ENCODE measurements at regions not wholly inside any gene's neighbourhood (a gene's known extent, or its start where the extent isn't known, plus 50 kb on each side); places are given as distances from the start of the nearest gene placed in this dataset.

DNA sequence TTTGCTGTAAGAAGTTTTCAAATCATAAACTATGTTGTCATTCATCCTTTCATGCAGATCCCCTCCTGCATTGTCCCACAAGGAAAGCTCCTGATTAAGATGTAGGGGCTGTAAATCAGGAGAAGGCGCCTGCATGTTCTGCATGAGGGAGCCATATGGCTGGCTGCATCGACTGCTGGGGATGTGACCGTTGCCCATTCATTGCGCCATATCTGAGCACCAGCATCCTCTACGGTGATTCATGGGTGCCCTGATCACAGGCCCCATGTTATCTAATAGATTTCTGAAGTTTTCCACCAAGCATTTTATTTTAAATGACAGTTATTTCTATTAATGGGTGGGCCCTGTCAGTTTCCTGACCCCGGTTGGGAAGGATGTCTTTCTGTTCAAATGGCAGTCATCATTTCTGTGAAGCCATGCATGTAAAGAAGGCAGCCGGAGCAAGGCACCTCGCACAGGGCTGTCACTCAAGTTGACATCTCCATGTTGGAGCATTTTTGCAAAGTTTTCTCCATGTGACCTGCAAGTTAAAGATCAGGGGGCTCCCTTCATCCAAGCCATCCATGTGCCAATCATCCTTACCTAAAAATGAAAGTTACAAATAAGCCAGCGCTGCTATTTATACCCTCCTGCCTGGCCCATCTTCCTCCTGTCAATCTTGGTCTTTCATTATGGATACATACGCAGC lies 128.8 kb downstream of the TEX36 start:
- WGBS (ENCODE audit: insufficient coverage) = 96% methylated on average over 5 of the region's 10 CpGs
- no peak overlapping the region for H3K27ac ChIP-seq (ENCODE audit: low read length in 2 of 2)
- POLR2A ChIA-PET = no interaction called here
- H3K9ac ChIP-seq (ENCODE audit: low read length) = no peak overlapping the region
- H3K79me2 ChIP-seq (ENCODE audit: control insufficient read depth, insufficient read depth, low read length) = no peaks in the 10 kb centered on the region
- no peak for DNase-seq
- H3K9me3 Mint-ChIP-seq (ENCODE audit: insufficient read depth) = peaks cover 6% of the 10 kb centered on the region
- TF ChIP-seq, protein P1, sequence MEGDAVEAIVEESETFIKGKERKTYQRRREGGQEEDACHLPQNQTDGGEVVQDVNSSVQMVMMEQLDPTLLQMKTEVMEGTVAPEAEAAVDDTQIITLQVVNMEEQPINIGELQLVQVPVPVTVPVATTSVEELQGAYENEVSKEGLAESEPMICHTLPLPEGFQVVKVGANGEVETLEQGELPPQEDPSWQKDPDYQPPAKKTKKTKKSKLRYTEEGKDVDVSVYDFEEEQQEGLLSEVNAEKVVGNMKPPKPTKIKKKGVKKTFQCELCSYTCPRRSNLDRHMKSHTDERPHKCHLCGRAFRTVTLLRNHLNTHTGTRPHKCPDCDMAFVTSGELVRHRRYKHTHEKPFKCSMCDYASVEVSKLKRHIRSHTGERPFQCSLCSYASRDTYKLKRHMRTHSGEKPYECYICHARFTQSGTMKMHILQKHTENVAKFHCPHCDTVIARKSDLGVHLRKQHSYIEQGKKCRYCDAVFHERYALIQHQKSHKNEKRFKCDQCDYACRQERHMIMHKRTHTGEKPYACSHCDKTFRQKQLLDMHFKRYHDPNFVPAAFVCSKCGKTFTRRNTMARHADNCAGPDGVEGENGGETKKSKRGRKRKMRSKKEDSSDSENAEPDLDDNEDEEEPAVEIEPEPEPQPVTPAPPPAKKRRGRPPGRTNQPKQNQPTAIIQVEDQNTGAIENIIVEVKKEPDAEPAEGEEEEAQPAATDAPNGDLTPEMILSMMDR (IDR thresholded peaks at IDR 0.05) = no peak
- no peak for TF ChIP-seq EZH2 (IDR thresholded peaks at IDR 0.05; ENCODE audit: borderline replicate concordance, insufficient read depth, low read depth, low read length, poor library complexity, severe bottlenecking)
- H3K27ac Mint-ChIP-seq = no peak overlapping the region
- H3K4me2 ChIP-seq (replicated peaks; ENCODE audit: low read depth, low read length, poor library complexity, severe bottlenecking) = no peak overlapping the region
- H3K36me3 ChIP-seq (replicated peaks in 1 of 2; ENCODE audit: control extremely low read depth in 1 of 2, control insufficient read depth in 1 of 2, extremely low read depth in 1 of 2, insufficient read depth in 2 of 2, low read length in 1 of 2) = no peaks in the 10 kb centered on the region
- no peaks in the 10 kb centered on the region for H3K4me1 Mint-ChIP-seq
- H3K4me1 ChIP-seq (ENCODE audit: control insufficient read depth in 2 of 2, insufficient read depth in 2 of 2, low read length in 2 of 2) = no peaks in the 10 kb centered on the region
- H3K4me3 Mint-ChIP-seq = no peak overlapping the region
- intact Hi-C loops (cut with micrococcal nuclease) = no loop called here
- no peaks in the 10 kb centered on the region for H4K20me1 ChIP-seq (ENCODE audit: control insufficient read depth, insufficient read depth, low read length, poor library complexity, severe bottlenecking)
- H3K9me3 ChIP-seq (ENCODE audit: control extremely low read depth in 1 of 3, control insufficient read depth in 2 of 3, insufficient read depth in 1 of 3, low read length in 2 of 3) = peaks cover 0 to 10% (median 0%) of the 10 kb centered on the region in 3 donors
- peaks cover 23% of the 10 kb centered on the region for H3K27me3 Mint-ChIP-seq
- H2AFZ ChIP-seq (ENCODE audit: insufficient read depth, low read depth, low read length, poor library complexity, severe bottlenecking) = no peak overlapping the region
- ATAC-seq (ENCODE audit: low read depth) = no peak
- CTCF ChIA-PET = no interaction called here
- no peak overlapping the region for H3K4me3 ChIP-seq (ENCODE audit: control extremely low read depth in 1 of 5, extremely low read depth in 1 of 5, insufficient read depth in 1 of 5, low read depth in 2 of 5, low read length in 4 of 5)
- no peaks in the 10 kb centered on the region for H3K27me3 ChIP-seq (replicated peaks in 1 of 4; ENCODE audit: control extremely low read depth in 1 of 4, control insufficient read depth in 3 of 4, insufficient read depth in 4 of 4, low read length in 3 of 4)

DNA sequence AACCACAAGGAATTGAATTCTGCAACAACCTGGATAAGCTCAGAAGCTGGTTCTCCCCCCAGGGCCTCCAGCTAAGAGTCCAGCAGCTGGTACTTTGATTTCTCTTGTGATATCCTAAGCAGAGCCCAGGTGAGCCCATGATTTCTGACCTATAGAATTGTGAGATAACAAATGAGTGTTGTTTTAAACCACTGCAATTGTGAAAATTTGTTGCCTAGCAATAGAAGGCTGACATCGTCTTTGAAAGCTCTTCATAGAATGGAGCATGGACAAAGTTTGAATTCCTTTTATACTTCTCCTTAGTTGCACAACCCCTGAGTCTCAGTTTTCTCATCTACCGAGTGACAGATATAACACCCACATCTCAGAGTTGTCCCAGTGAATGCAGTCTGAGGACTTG lies 129.9 kb downstream of the TEX36 start:
- no peak overlapping the region for H3K9ac ChIP-seq (ENCODE audit: low read length)
- H3K79me2 ChIP-seq (ENCODE audit: control insufficient read depth, insufficient read depth, low read length) = no peaks in the 10 kb centered on the region
- H3K27me3 ChIP-seq (replicated peaks in 1 of 4; ENCODE audit: control extremely low read depth in 1 of 4, control insufficient read depth in 3 of 4, insufficient read depth in 4 of 4, low read length in 3 of 4) = no peaks in the 10 kb centered on the region
- no peak overlapping the region for H3K27ac ChIP-seq (ENCODE audit: low read length in 2 of 2)
- ATAC-seq (ENCODE audit: low read depth) (no peak), DNase-seq (no peak)
- H4K20me1 ChIP-seq (ENCODE audit: control insufficient read depth, insufficient read depth, low read length, poor library complexity, severe bottlenecking) = no peaks in the 10 kb centered on the region
- CTCF ChIA-PET = no interaction called here
- H3K9me3 ChIP-seq (ENCODE audit: control extremely low read depth in 1 of 3, control insufficient read depth in 2 of 3, insufficient read depth in 1 of 3, low read length in 2 of 3) = peaks cover 0 to 10% (median 0%) of the 10 kb centered on the region in 3 donors
- no peak overlapping the region for H3K4me2 ChIP-seq (replicated peaks; ENCODE audit: low read depth, low read length, poor library complexity, severe bottlenecking)
- no peaks in the 10 kb centered on the region for H3K4me1 ChIP-seq (ENCODE audit: control insufficient read depth in 2 of 2, insufficient read depth in 2 of 2, low read length in 2 of 2)
- Mint-ChIP-seq H3K4me3 (no peak overlapping the region), H3K27me3 (peaks cover 22% of the 10 kb centered on the region), H3K4me1 (no peaks in the 10 kb centered on the region), H3K9me3 (ENCODE audit: insufficient read depth) (peaks cover 6% of the 10 kb centered on the region), H3K27ac (no peak overlapping the region)
- WGBS (ENCODE audit: insufficient coverage) = 86% methylated on average over 1 of the region's 2 CpGs
- H3K4me3 ChIP-seq (ENCODE audit: control extremely low read depth in 1 of 5, extremely low read depth in 1 of 5, insufficient read depth in 1 of 5, low read depth in 2 of 5, low read length in 4 of 5) = no peak overlapping the region
- H2AFZ ChIP-seq (ENCODE audit: insufficient read depth, low read depth, low read length, poor library complexity, severe bottlenecking) = no peak overlapping the region
- intact Hi-C loops (cut with micrococcal nuclease) = no loop called here
- TF ChIP-seq EZH2 (IDR thresholded peaks at IDR 0.05; ENCODE audit: borderline replicate concordance, insufficient read depth, low read depth, low read length, poor library complexity, severe bottlenecking) = no peak
- TF ChIP-seq, protein P1 (IDR thresholded peaks at IDR 0.05) = no peak
- no peaks in the 10 kb centered on the region for H3K36me3 ChIP-seq (replicated peaks in 1 of 2; ENCODE audit: control extremely low read depth in 1 of 2, control insufficient read depth in 1 of 2, extremely low read depth in 1 of 2, insufficient read depth in 2 of 2, low read length in 1 of 2)
- POLR2A ChIA-PET = no interaction called here

Data from B cell (primary cell).